Left forelimb (tissue), 1 donor: ENCODE measurements at regions not wholly inside any gene's neighbourhood (a gene's known extent, or its start where the extent isn't known, plus 50 kb on each side); places are given as distances from the start of the nearest gene placed in this dataset.

Source experiments
- DNase-seq: peaks from one replicate; pipeline ENCODE4 v3.0.0-alpha.2; 2018; ENCODE audit warnings: low spot score

- no peak for DNase-seq
Measured at GRCh38 chr5:73291873-73292272, 118.9 kb downstream of the TMEM174 start.

GRCh38 chr5:73290242-73290641, 117.2 kb downstream of the TMEM174 start:
- DNase-seq: no peak

GRCh38 chr5:73288803-73289720, 116.1 kb downstream of the TMEM174 start:
- no peak for DNase-seq

GRCh38 chr5:73286896-73287295, 113.9 kb downstream of the TMEM174 start:
- DNase-seq: no peak

- no peak for DNase-seq
Measured at GRCh38 chr5:73284985-73285384, 112.0 kb downstream of the TMEM174 start.

GRCh38 chr5:73284220-73284795, 111.3 kb downstream of the TMEM174 start:
- DNase-seq: no peak

- no peak for DNase-seq
Measured at GRCh38 chr5:73282923-73283322, 109.9 kb downstream of the TMEM174 start.

GRCh38 chr5:73282383-73282782, 109.4 kb downstream of the TMEM174 start:
- no peak for DNase-seq

GRCh38 chr5:73280821-73281746, 108.1 kb downstream of the TMEM174 start:
- no peak for DNase-seq

- no peak for DNase-seq
Measured at GRCh38 chr5:73280386-73280785, 107.4 kb downstream of the TMEM174 start.

- DNase-seq: no peak
Measured at GRCh38 chr5:73279805-73280204, 106.8 kb downstream of the TMEM174 start.

GRCh38 chr5:73278693-73279092, 105.7 kb downstream of the TMEM174 start:
- no peak for DNase-seq

- DNase-seq: no peak
Measured at GRCh38 chr5:73274881-73275663, 102.1 kb downstream of the TMEM174 start.

- no peak for DNase-seq
Measured at GRCh38 chr5:73274121-73274520, 101.1 kb downstream of the TMEM174 start.

GRCh38 chr5:73273379-73274050, 100.5 kb downstream of the TMEM174 start:
- DNase-seq: no peak

GRCh38 chr5:73272351-73272750, 99.4 kb downstream of the TMEM174 start:
- DNase-seq: no peak

GRCh38 chr5:73268826-73269225, 95.8 kb downstream of the TMEM174 start:
- no peak for DNase-seq

GRCh38 chr5:73267766-73268435, 94.9 kb downstream of the TMEM174 start:
- no peak for DNase-seq

GRCh38 chr5:73266925-73267765, 94.2 kb downstream of the TMEM174 start:
- DNase-seq: no peak
